ENCODE measurements at regions not wholly inside any gene's neighbourhood (a gene's known extent, or its start where the extent isn't known, plus 50 kb on each side); places are given as distances from the start of the nearest gene placed in this dataset.

GRCh38 chr18:1304392-1304992, 399.8 kb downstream of the ADCYAP1 start:
- TF ChIP-seq, protein P1, sequence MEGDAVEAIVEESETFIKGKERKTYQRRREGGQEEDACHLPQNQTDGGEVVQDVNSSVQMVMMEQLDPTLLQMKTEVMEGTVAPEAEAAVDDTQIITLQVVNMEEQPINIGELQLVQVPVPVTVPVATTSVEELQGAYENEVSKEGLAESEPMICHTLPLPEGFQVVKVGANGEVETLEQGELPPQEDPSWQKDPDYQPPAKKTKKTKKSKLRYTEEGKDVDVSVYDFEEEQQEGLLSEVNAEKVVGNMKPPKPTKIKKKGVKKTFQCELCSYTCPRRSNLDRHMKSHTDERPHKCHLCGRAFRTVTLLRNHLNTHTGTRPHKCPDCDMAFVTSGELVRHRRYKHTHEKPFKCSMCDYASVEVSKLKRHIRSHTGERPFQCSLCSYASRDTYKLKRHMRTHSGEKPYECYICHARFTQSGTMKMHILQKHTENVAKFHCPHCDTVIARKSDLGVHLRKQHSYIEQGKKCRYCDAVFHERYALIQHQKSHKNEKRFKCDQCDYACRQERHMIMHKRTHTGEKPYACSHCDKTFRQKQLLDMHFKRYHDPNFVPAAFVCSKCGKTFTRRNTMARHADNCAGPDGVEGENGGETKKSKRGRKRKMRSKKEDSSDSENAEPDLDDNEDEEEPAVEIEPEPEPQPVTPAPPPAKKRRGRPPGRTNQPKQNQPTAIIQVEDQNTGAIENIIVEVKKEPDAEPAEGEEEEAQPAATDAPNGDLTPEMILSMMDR (IDR thresholded peaks at IDR 0.05), result no peak
- TF ChIP-seq ZFX (IDR thresholded peaks at IDR 0.05; ENCODE audit: borderline replicate concordance), result no peak

Measured in 22Rv1 (cell line).